Fibroblast of villous mesenchyme (primary cell): ENCODE measurements at regions not wholly inside any gene's neighbourhood (a gene's known extent, or its start where the extent isn't known, plus 50 kb on each side); places are given as distances from the start of the nearest gene placed in this dataset.
"Not testable (repeated sequence)": the region's sequence is repeated elsewhere in the genome, so short reads cannot be mapped to it uniquely, and the experiment has no call there.

Source experiments
- DNase-seq: peaks from one replicate; pipeline ENCODE4 v3.0.0-alpha.2; 2010; ENCODE audit warnings: low read depth
- H3K4me3 ChIP-seq: 2 replicates; pipeline ENCODE4 v1.5.1; 2011; ENCODE audit warnings: low read depth, mild to moderate bottlenecking, low read length
- CTCF ChIP-seq: IDR thresholded peaks from 2 replicates; pipeline ENCODE4 v1.5.1; 2012; ENCODE audit warnings: low read depth, mild to moderate bottlenecking, low read length; ENCODE audit not compliant: insufficient read depth

GRCh38 chr9:95691435-95691834, 174.7 kb upstream of the PTCH1 start:
- H3K4me3 ChIP-seq, result no peak overlapping the region
- DNase-seq, result no peak
- no peak for TF ChIP-seq CTCF

GRCh38 chr9:95689669-95690068, 172.9 kb upstream of the PTCH1 start:
- DNase-seq, result no peak
- TF ChIP-seq CTCF, result no peak
- H3K4me3 ChIP-seq, result no peak overlapping the region

- no peak for DNase-seq
- H3K4me3 ChIP-seq, result no peak overlapping the region
- TF ChIP-seq CTCF, result no peak
Observed at GRCh38 chr9:95684516-95684915, 167.7 kb upstream of the PTCH1 start.

GRCh38 chr9:95680306-95680705, 163.5 kb upstream of the PTCH1 start:
- not testable (repeated sequence) for H3K4me3 ChIP-seq, DNase-seq

GRCh38 chr9:95679874-95680273, 163.1 kb upstream of the PTCH1 start:
- no peak overlapping the region for H3K4me3 ChIP-seq
- TF ChIP-seq CTCF, result no peak
- DNase-seq, result no peak

- no peak for DNase-seq
- H3K4me3 ChIP-seq, result no peak overlapping the region
- no peak for TF ChIP-seq CTCF
Observed at GRCh38 chr9:95678759-95679158, 162.0 kb upstream of the PTCH1 start.

GRCh38 chr9:95670122-95670521, 153.4 kb upstream of the PTCH1 start:
- H3K4me3 ChIP-seq, result no peak overlapping the region
- no peak for TF ChIP-seq CTCF
- no peak for DNase-seq
